A673 (cell line): ENCODE measurements at regions not wholly inside any gene's neighbourhood (a gene's known extent, or its start where the extent isn't known, plus 50 kb on each side); places are given as distances from the start of the nearest gene placed in this dataset.

Source experiments
- BruUV-seq: library from RNA; stranded (reverse); fragments of 400-500 nt; replicated peaks from 2 replicates; lab custom pipeline; 2021; lab: Mats Ljungman, UMichigan
- CTCF ChIA-PET: fragments of 300-600 bp; sonication (Branson Sonifier 250); formaldehyde crosslinking; loops from one replicate; lab custom pipeline; 2022; ENCODE audit warnings: antibody characterized with exemption; lab: Charles Lee
- POLR2A ChIA-PET: fragments of 300-600 bp; sonication (Branson Sonifier 250); formaldehyde crosslinking; loops from one replicate; lab custom pipeline; 2022; ENCODE audit warnings: antibody characterized with exemption; ENCODE audit not compliant: low non-redundant PET; lab: Charles Lee
- DNase-seq: peaks from one replicate; pipeline ENCODE4 v3.0.0-alpha.2; 2015; ENCODE audit warnings: low spot score
- H3K27ac ChIP-seq: fragments of 200-600 bp; sonication (generic); 2 replicates; pipeline ENCODE4 v1.5.1; 2016; ENCODE audit warnings: mixed run types, low read depth, mild to moderate bottlenecking, mixed read lengths, antibody characterized with exemption, low read length; ENCODE audit not compliant: poor library complexity, severe bottlenecking
- H3K27me3 ChIP-seq: fragments of 200-600 bp; sonication (generic); replicated peaks from 2 replicates; pipeline ENCODE4 v1.6.1; 2017; ENCODE audit warnings: mixed run types, low read depth, mild to moderate bottlenecking, mixed read lengths, antibody characterized with exemption, low read length; ENCODE audit not compliant: insufficient read depth, poor library complexity
- H3K36me3 ChIP-seq: fragments of 200-600 bp; sonication (generic); 2 replicates; pipeline ENCODE4 v1.6.1; 2016; ENCODE audit warnings: mixed run types, mild to moderate bottlenecking, mixed read lengths, antibody characterized with exemption, low read length; ENCODE audit not compliant: insufficient read depth, poor library complexity, severe bottlenecking
- H3K4me1 ChIP-seq: fragments of 200-600 bp; sonication (generic); 2 replicates; pipeline ENCODE4 v1.6.1; 2017; ENCODE audit warnings: mixed run types, mild to moderate bottlenecking, mixed read lengths, antibody characterized with exemption, low read length; ENCODE audit not compliant: insufficient read depth, poor library complexity, severe bottlenecking
- H3K4me3 ChIP-seq: fragments of 200-600 bp; sonication (generic); 2 replicates; pipeline ENCODE4 v1.5.1; 2016; ENCODE audit warnings: low read depth, mixed run types, mild to moderate bottlenecking, mixed read lengths, low read length; ENCODE audit not compliant: poor library complexity, severe bottlenecking
- H3K9me3 ChIP-seq: fragments of 200-600 bp; sonication (generic); 2 replicates; pipeline ENCODE4 v1.6.1; 2016; ENCODE audit warnings: mixed run types, low read depth, mild to moderate bottlenecking, mixed read lengths, antibody characterized with exemption, low read length; ENCODE audit not compliant: poor library complexity, severe bottlenecking
- CTCF ChIP-seq: fragments of 300-800, 200-600 bp; sonication (generic); conservative IDR thresholded peaks from 2 replicates; pipeline ENCODE4 v1.5.1; 2017; ENCODE audit warnings: low read depth, mild to moderate bottlenecking, antibody characterized with exemption, low read length, moderate library complexity, mixed read lengths
- EZH2 ChIP-seq: fragments of 200-600 bp; sonication (generic); IDR thresholded peaks from 2 replicates; pipeline ENCODE4 v1.6.1; 2017; ENCODE audit warnings: borderline replicate concordance, low read depth, mild to moderate bottlenecking, mixed read lengths, antibody characterized with exemption, low read length; ENCODE audit not compliant: poor library complexity, severe bottlenecking
- intact Hi-C: fragments of 100-400 bp; cut with micrococcal nuclease; formaldehyde crosslinking; loops from one replicate; pipeline ENCODE4 v1.10.0; 2022; ENCODE audit not compliant: unreplicated experiment

DNA sequence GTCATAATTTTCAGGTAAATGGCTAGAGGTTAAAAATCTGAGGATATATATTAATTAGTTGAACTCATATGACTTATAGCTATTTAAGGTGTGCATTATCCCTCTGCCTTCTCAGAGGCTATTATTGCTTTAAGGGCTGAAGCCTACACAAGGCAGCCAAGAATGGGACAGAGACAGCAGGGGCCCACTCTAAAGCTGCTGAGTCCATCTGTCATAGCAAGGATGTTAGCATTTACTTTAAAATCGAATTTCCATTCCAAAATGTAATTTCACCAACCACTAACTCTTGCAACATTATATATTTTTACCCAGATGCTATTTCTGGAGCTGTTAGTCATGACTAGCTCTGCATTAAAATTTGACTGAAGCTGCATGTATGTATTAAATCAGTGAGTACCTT lies 236.3 kb upstream of the FSIP2 start:
- no peaks in the 10 kb centered on the region for H3K4me1 ChIP-seq
- intact Hi-C loops, result no loop called here
- no peaks in the 10 kb centered on the region for H3K36me3 ChIP-seq
- H3K4me3 ChIP-seq, result no peak overlapping the region
- DNase-seq, result no peak
- POLR2A ChIA-PET, result no interaction called here
- H3K9me3 ChIP-seq, result peaks cover 3% of the 10 kb centered on the region
- TF ChIP-seq CTCF (no peak), EZH2 (no peak)
- no TSS peak for BruUV-seq
- no peaks in the 10 kb centered on the region for H3K27me3 ChIP-seq
- H3K27ac ChIP-seq, result no peak overlapping the region
- CTCF ChIA-PET, result no interaction called here

- TF ChIP-seq CTCF (no peak), EZH2 (no peak)
- intact Hi-C loops, result no loop called here
- Histone ChIP-seq H3K4me3 (no peak overlapping the region), H3K27ac (no peak overlapping the region), H3K9me3 (peaks cover 5% of the 10 kb centered on the region), H3K4me1 (no peaks in the 10 kb centered on the region), H3K36me3 (no peaks in the 10 kb centered on the region), H3K27me3 (no peaks in the 10 kb centered on the region)
- ChIA-PET CTCF (no interaction called here), POLR2A (no interaction called here)
- no peak for DNase-seq
- BruUV-seq, result no TSS peak
These were observed 230.9 kb upstream of the FSIP2 start for GRCh38 chr2:185507719-185508118.

DNA sequence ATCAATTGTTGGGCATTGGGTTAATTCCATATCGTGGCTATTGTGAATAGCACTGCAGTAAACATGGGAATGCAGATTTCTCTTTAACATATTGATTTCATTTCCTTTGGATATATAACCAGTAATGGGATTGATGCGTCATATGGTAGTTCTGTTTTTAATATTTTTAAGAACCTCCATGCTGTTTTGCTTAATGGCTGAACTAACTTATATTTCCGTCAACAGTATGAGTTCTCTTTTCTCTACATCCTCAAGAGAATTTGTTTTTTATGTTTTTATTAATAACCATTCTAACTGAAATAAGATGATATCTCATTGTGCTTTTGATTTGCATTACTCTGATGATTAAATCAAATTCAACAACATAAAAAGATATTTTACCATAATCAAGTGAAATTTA lies 228.5 kb upstream of the FSIP2 start:
- intact Hi-C loops, result no loop called here
- BruUV-seq, result no TSS peak
- DNase-seq, result no peak
- CTCF ChIA-PET, result no interaction called here
- Histone ChIP-seq H3K4me1 (no peaks in the 10 kb centered on the region), H3K27ac (no peak overlapping the region), H3K36me3 (no peaks in the 10 kb centered on the region), H3K4me3 (no peak overlapping the region), H3K9me3 (peaks cover 5% of the 10 kb centered on the region), H3K27me3 (no peaks in the 10 kb centered on the region)
- TF ChIP-seq EZH2 (no peak), CTCF (no peak)
- POLR2A ChIA-PET, result no interaction called here
